Kidney epithelial cell (primary cell): ENCODE measurements at regions not wholly inside any gene's neighbourhood (a gene's known extent, or its start where the extent isn't known, plus 50 kb on each side); places are given as distances from the start of the nearest gene placed in this dataset.

ENCODE experiments used
- DNase-seq: peaks from one replicate; pipeline ENCODE4 v3.0.0-alpha.2; 2010; ENCODE audit warnings: low read depth
- H3K27me3 ChIP-seq: 2 replicates; pipeline ENCODE4 v1.6.0; 2011; ENCODE audit warnings: low read length; ENCODE audit not compliant: control insufficient read depth, insufficient read depth
- H3K36me3 ChIP-seq: 2 replicates; pipeline ENCODE4 v1.5.1; 2011; ENCODE audit warnings: low read length; ENCODE audit not compliant: control insufficient read depth, insufficient read depth
- H3K4me3 ChIP-seq: 2 replicates; pipeline ENCODE4 v1.5.1; 2011; ENCODE audit warnings: low read depth, mild to moderate bottlenecking, control low read depth, low read length
- CTCF ChIP-seq: IDR thresholded peaks from 2 replicates; pipeline ENCODE4 v1.5.1; 2011; ENCODE audit warnings: mild to moderate bottlenecking, moderate library complexity, low read length, control low read depth, inconsistent platforms; ENCODE audit not compliant: insufficient read depth, poor library complexity, severe bottlenecking

DNA sequence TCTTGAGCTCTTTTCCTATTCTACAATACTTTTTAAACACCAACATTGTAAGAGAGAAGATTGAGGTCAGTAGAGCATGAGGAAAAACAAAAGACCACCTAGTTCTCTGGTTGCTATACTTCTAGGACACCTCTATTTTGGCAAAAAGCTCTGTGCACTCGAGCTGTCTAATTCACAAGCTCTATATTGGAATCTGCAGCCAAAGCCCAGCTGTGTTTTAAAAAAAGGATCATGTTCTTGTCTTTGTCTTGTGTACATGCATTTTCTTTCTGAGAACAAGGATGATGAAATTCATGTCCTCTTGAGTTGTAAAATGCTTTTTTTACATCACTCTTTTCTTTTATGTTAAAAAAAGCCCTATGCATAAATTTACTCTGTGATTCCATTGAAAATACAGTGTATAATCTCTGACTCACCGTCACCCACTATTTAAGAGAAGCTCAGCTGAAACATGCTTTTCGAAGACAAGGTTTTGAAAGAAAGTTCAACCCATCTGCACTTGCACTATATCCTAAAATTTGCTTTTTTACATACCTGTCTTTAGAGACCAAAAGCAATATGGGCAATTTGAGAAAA lies 215.5 kb upstream of the VSTM2A start:
- H3K27me3 ChIP-seq = no peaks in the 10 kb centered on the region
- DNase-seq = no peak
- H3K36me3 ChIP-seq = no peaks in the 10 kb centered on the region
- no peak for TF ChIP-seq CTCF
- no peak overlapping the region for H3K4me3 ChIP-seq

GRCh38 chr7:54330216-54330800 lies 211.9 kb upstream of the VSTM2A start:
- no peak for TF ChIP-seq CTCF
- Histone ChIP-seq H3K4me3 (no peak overlapping the region), H3K27me3 (no peaks in the 10 kb centered on the region), H3K36me3 (no peaks in the 10 kb centered on the region)
- no peak for DNase-seq

- no peak for TF ChIP-seq CTCF
- no peaks in the 10 kb centered on the region for H3K36me3 ChIP-seq
- no peak for DNase-seq
- no peak overlapping the region for H3K4me3 ChIP-seq
- no peaks in the 10 kb centered on the region for H3K27me3 ChIP-seq
Measured at GRCh38 chr7:54331311-54331710, 210.9 kb upstream of the VSTM2A start.

GRCh38 chr7:54332301-54332700 lies 209.9 kb upstream of the VSTM2A start:
- H3K36me3 ChIP-seq = no peaks in the 10 kb centered on the region
- H3K4me3 ChIP-seq = no peak overlapping the region
- no peak for TF ChIP-seq CTCF
- no peak for DNase-seq
- H3K27me3 ChIP-seq = no peaks in the 10 kb centered on the region

DNA sequence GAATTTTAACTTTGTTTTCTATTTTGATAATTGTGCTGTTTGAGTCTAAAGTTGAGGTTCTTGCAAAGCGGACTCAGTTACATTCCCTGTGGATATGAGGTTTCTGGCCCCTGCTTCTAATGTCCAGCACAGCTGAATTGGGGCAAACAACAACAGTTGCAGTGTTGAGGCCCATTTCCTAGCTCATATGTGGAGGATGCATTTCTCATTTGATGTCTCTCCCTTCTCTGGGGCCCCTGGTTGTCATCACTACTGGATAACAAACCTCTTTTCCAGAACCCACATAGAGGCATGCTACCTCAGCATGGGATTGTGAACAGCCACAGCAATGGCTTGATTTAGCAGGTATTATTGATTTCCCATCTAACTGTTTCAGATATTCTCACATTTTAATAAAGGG lies 208.2 kb upstream of the VSTM2A start:
- Histone ChIP-seq H3K4me3 (no peak overlapping the region), H3K36me3 (no peaks in the 10 kb centered on the region), H3K27me3 (no peaks in the 10 kb centered on the region)
- no peak for TF ChIP-seq CTCF
- DNase-seq = no peak

- H3K27me3 ChIP-seq = no peaks in the 10 kb centered on the region
- no peaks in the 10 kb centered on the region for H3K36me3 ChIP-seq
- H3K4me3 ChIP-seq = no peak overlapping the region
- DNase-seq = no peak
- no peak for TF ChIP-seq CTCF
Measured at GRCh38 chr7:54336800-54337199, 205.4 kb upstream of the VSTM2A start.
